Activated CD4-positive, alpha-beta T cell treated with anti-CD3 and anti-CD28 coated beads, Interleukin-2, amount 50 U/mL, for 16 hours (primary cell): ENCODE measurements at regions not wholly inside any gene's neighbourhood (a gene's known extent, or its start where the extent isn't known, plus 50 kb on each side); places are given as distances from the start of the nearest gene placed in this dataset.

Experiments
- DNase-seq: peaks from one replicate; pipeline ENCODE4 v3.0.0-alpha.2; 2020

DNA sequence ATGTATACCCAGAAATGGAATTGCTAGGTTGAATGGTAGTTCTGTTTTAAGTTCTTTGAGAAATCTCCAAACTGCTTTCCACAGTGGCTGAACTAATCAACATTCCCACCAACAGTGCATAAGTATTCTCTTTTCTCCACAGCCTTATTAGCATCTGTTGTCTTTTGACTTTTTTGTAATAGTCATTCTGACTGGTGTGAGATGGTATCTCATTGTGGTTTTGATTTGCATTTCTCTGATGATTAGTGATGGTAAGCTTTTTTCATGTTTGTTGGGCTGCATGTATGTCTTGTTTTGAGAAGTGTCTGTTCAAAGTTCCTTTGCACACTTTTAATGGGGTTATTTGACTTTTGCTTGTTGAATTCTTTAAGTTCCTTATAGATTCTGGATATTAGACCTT lies 52.4 kb upstream of the EHHADH start:
- DNase-seq, result peak; percentile 13

DNA sequence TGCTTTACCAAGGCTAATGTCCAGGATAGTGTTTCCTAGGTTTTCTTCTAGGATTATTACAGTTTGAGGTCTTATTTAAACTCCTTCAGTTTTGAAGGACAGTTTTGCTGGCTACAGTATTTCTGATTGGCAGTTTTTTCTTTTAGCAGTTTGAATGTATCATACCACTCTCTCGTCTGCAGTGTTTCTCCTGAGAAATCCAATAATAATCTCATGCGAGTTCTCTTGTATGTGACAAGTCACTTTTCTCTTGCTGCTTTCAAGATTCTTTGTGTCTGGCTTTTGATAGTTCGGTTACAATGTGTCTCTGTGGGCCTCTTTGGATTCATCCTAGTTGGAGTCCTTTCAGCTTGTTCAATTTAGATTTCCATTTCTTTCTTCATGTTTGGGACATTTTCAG lies 53.0 kb upstream of the EHHADH start:
- no peak for DNase-seq

DNA sequence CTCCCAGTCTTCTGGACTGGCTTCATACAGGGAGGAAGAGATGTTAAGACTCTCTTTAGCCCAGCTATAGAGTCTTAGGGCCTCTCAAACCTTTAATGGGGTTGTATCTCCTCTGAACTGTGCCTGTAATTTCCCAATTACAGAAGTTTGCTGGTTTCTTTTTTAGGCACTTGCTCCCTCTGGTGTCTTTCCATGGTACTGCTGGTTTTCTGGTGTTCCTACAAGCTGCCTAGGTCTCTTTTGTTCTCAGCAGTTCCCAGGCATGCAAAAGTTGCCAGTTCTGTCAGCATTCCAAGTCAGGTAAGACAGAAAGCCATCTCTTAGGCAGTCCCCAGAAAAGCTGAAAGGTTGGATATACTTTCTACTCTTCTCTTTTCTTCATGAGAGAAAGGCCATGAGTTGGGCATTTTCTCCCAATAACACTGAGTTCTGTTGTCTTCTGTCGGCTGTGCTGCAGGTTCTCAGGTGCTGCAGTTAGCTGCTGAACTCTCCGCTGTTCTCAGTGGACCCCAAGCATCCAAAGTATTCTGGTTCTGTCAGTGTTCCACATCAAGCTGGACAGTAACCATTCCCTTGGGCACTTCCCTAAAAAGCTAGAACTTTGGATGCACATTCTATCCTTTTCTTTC lies 54.4 kb upstream of the EHHADH start:
- peak; percentile 68 for DNase-seq

DNA sequence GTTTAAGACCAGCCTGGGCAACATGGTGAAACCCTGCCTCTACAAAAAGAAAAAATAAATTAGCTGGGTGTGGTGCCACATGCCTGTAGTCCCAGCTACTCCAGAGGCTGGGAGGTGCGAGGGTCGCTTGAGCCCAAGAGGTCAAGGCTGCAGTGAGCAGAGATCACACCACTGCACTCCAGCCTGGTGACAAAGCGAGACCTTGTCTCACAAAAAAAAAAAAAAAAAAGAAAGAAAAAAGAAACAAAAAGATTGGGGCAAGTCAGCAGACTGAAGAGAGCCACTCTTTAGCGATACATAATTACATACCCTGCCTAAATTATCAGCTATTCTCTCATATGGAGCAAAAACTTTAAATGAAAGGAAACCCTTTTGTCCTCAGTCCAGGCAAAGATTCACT lies 53.6 kb upstream of the MAP3K13 start:
- DNase-seq, result no peak

DNA sequence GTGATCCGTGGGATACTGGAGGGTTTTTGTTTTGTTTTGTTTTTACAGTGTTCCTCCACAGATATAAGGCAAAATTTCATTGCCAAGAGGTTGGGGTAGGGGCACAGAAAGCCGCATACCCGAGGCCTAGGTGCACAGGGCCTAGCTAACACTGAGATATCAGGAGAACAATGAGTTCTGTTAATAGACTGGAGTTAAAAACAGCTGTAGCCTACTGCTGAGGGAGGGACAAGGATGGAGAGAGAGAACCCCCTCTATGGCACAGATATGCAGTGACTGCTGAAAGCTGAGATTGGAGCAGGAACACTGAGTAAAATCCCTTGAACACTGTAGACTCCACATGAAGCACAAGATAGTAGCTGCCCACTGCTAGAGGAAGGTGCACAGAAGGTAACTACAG lies 53.1 kb upstream of the MAP3K13 start:
- no peak for DNase-seq

DNA sequence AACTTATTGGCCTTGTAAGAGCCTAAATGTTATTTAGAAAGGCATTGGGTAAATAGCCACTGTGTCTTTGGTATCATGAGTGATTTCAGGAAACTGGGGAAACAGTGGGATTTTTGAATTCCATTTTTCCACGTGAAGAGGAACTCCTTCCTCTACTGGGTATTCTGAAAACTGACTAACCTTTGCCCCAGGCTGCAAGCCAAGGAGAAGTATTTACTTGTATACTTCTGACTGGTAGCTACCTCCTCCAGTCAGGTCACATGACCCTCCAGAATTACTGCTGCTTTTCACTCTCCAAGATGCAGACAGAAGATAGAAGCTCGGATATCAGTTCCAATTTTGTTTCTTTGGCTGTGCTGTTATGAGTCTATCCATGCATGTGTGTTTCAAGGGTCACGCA lies 50.9 kb upstream of the MAP3K13 start:
- no peak for DNase-seq
